H1 (cell line): ENCODE measurements at regions not wholly inside any gene's neighbourhood (a gene's known extent, or its start where the extent isn't known, plus 50 kb on each side); places are given as distances from the start of the nearest gene placed in this dataset.
A peak's percentile ranks its signal among the peaks of the same experiment; 100 is the strongest.

ENCODE experiments used
- CTCF ChIA-PET: fragments of 300-600 bp; sonication (Branson Sonifier 250); formaldehyde crosslinking; loops from one replicate; lab custom pipeline; 2021; ENCODE audit not compliant: partially characterized antibody; lab: Charles Lee
- POLR2A ChIA-PET: fragments of 300-600 bp; sonication (Branson Sonifier 250); formaldehyde crosslinking; loops from one replicate; lab custom pipeline; 2021; ENCODE audit warnings: inconsistent platforms; ENCODE audit not compliant: partially characterized antibody; lab: Charles Lee
- DNase-seq, 2 experiments: peaks; one replicate each; pipeline versions ENCODE4 v3.0.0 to v3.0.0-alpha.2; 2010 to 2022; ENCODE audit warnings: low spot score in 2 of 2, low read depth in 1 of 2, mixed read lengths in 1 of 2
- FAIRE-seq: peaks from 2 replicates; lab custom pipeline; 2011; peaks lifted over from hg19 to GRCh38; lab: Jason Lieb, UNC
- H2AFZ ChIP-seq: 2 replicates; pipeline ENCODE4 v1.8.1; 2012; ENCODE audit warnings: low read length, inconsistent platforms
- H2AK5ac ChIP-seq: 2 replicates; pipeline ENCODE4 v1.6.1; 2013; ENCODE audit warnings: low read depth, low read length
- H2BK120ac ChIP-seq: replicated peaks from 2 replicates; pipeline ENCODE3; 2013; ENCODE audit warnings: low read depth, low read length, inconsistent platforms
- H2BK12ac ChIP-seq: 2 replicates; pipeline ENCODE4 v1.6.1; 2013; ENCODE audit warnings: low read depth, low read length
- H2BK15ac ChIP-seq: 2 replicates; pipeline ENCODE4 v1.6.1; 2013; ENCODE audit warnings: low read length
- H2BK20ac ChIP-seq: 2 replicates; pipeline ENCODE4 v1.6.1; 2013; ENCODE audit warnings: low read length
- H2BK5ac ChIP-seq: 2 replicates; pipeline ENCODE4 v1.6.1; 2013; ENCODE audit warnings: low read depth, low read length
- H3K14ac ChIP-seq: 2 replicates; pipeline ENCODE4 v1.6.1; 2013; ENCODE audit warnings: inconsistent platforms; ENCODE audit not compliant: insufficient read length
- H3K18ac ChIP-seq: 2 replicates; pipeline ENCODE4 v1.6.1; 2013; ENCODE audit warnings: low read length; ENCODE audit errors: extremely low read depth
- H3K23ac ChIP-seq: 2 replicates; pipeline ENCODE4 v1.6.1; 2013; ENCODE audit warnings: inconsistent platforms; ENCODE audit not compliant: insufficient read length
- H3K23me2 ChIP-seq: 2 replicates; pipeline ENCODE4 v1.6.1; 2013; ENCODE audit warnings: low read depth, low read length
- H3K27ac ChIP-seq: 2 replicates; pipeline ENCODE4 v1.6.1; 2011; ENCODE audit warnings: low read depth, low read length, inconsistent platforms
- H3K27me3 ChIP-seq, 4 experiments: replicated peaks in 1 of 4; 1 replicate in 1 of 4; 2 replicates in 3 of 4; pipeline versions ENCODE4 v1.6.1 to v1.8.1; 2011 to 2013; ENCODE audit warnings: low read length in 3 of 4, mild to moderate bottlenecking in 3 of 4, inconsistent platforms in 2 of 4, mixed read lengths in 2 of 4, moderate library complexity in 1 of 4; ENCODE audit not compliant: control insufficient read depth in 3 of 4, insufficient read depth in 3 of 4; ENCODE audit errors: extremely low read depth in 1 of 4
- H3K36me3 ChIP-seq, 4 experiments: 2 replicates each; pipeline versions ENCODE4 v1.6.1 to v1.8.1; 2011 to 2013; ENCODE audit warnings: mild to moderate bottlenecking in 4 of 4, low read length in 3 of 4, moderate library complexity in 2 of 4, control low read depth in 1 of 4, inconsistent platforms in 1 of 4; ENCODE audit not compliant: insufficient read depth in 4 of 4, control insufficient read depth in 2 of 4
- H3K4ac ChIP-seq: replicated peaks from 2 replicates; pipeline ENCODE3; 2013; ENCODE audit warnings: low read length, low read depth, mixed read lengths, inconsistent platforms; ENCODE audit not compliant: insufficient read length
- H3K4me1 ChIP-seq, 4 experiments: replicated peaks in 1 of 4; 1 replicate in 1 of 4; 2 replicates in 3 of 4; pipeline versions ENCODE4 v1.6.1 to v1.8.1; 2011 to 2013; ENCODE audit warnings: low read length in 3 of 4, inconsistent platforms in 2 of 4, mixed read lengths in 1 of 4; ENCODE audit not compliant: insufficient read depth in 4 of 4, control insufficient read depth in 3 of 4
- H3K4me2 ChIP-seq, 2 experiments: 2 replicates each; pipeline versions ENCODE4 v1.6.1 to v1.8.1; 2011 to 2013; ENCODE audit warnings: low read depth in 2 of 2, low read length in 2 of 2, control low read depth in 1 of 2, inconsistent platforms in 1 of 2, mild to moderate bottlenecking in 1 of 2; ENCODE audit not compliant: insufficient read depth in 1 of 2
- H3K4me3 ChIP-seq, 4 experiments: fragments of 200-600, 300-600 bp in 1 of 4; sonication (generic), shearing (Covaris generic), sonication (Bioruptor Twin) in 1 of 4; 2 replicates each; pipeline versions ENCODE4 v1.5.1 to v1.8.1; 2011 to 2016; ENCODE audit warnings: low read length in 4 of 4, low read depth in 3 of 4, control low read depth in 2 of 4, inconsistent platforms in 2 of 4, mild to moderate bottlenecking in 2 of 4, mixed read lengths in 1 of 4, moderate library complexity in 1 of 4; ENCODE audit not compliant: insufficient read depth in 2 of 4; ENCODE audit errors: extremely low read depth in 1 of 4
- H3K56ac ChIP-seq: replicated peaks from 2 replicates; pipeline ENCODE3; 2013; ENCODE audit warnings: low read depth, mild to moderate bottlenecking, mixed read lengths, low read length, inconsistent platforms; ENCODE audit not compliant: insufficient read length
- H3K79me1 ChIP-seq: 2 replicates; pipeline ENCODE4 v1.6.1; 2013; ENCODE audit warnings: low read depth, low read length, control low read depth
- H3K79me2 ChIP-seq, 2 experiments: 2 replicates each; pipeline versions ENCODE4 v1.6.1 to v1.8.1; 2012 to 2013; ENCODE audit warnings: low read length in 2 of 2, mild to moderate bottlenecking in 2 of 2, inconsistent platforms in 1 of 2; ENCODE audit not compliant: insufficient read depth in 2 of 2, control insufficient read depth in 1 of 2
- H3K9ac ChIP-seq, 4 experiments: replicated peaks in 1 of 4; 1 replicate in 1 of 4; 2 replicates in 3 of 4; pipeline versions ENCODE4 v1.6.1 to v1.8.1; 2011 to 2013; ENCODE audit warnings: low read depth in 3 of 4, low read length in 3 of 4, control low read depth in 2 of 4, mild to moderate bottlenecking in 2 of 4, moderate library complexity in 2 of 4, inconsistent platforms in 1 of 4; ENCODE audit errors: extremely low read depth in 1 of 4
- H3K9me3 ChIP-seq, 2 experiments: 2 replicates each; pipeline versions ENCODE4 v1.6.1 to v1.8.1; 2012 to 2013; ENCODE audit warnings: mild to moderate bottlenecking in 2 of 2, moderate library complexity in 2 of 2, control low read depth in 1 of 2, inconsistent platforms in 1 of 2, low read depth in 1 of 2, low read length in 1 of 2, mixed read lengths in 1 of 2; ENCODE audit not compliant: insufficient read depth in 2 of 2
- H4K20me1 ChIP-seq, 2 experiments: replicated peaks in 1 of 2; 2 replicates each; pipeline versions ENCODE3 to v1.8.1; 2011 to 2013; ENCODE audit warnings: inconsistent platforms in 2 of 2, low read length in 2 of 2, mild to moderate bottlenecking in 1 of 2; ENCODE audit not compliant: insufficient read depth in 2 of 2, control insufficient read depth in 1 of 2
- H4K5ac ChIP-seq: 2 replicates; pipeline ENCODE4 v1.6.1; 2013; ENCODE audit warnings: low read length, low read depth, mixed read lengths, inconsistent platforms; ENCODE audit not compliant: insufficient read length
- H4K8ac ChIP-seq: 2 replicates; pipeline ENCODE4 v1.8.0; 2013; ENCODE audit warnings: mild to moderate bottlenecking, moderate library complexity, low read length, inconsistent platforms; ENCODE audit not compliant: insufficient read depth; ENCODE audit errors: extremely low read depth
- H4K91ac ChIP-seq: replicated peaks from 2 replicates; pipeline ENCODE3; 2013; ENCODE audit warnings: low read length, mixed read lengths, inconsistent platforms; ENCODE audit not compliant: insufficient read length
- MAFK ChIP-seq: IDR thresholded peaks from 2 replicates; pipeline ENCODE4 v1.6.1; 2012; ENCODE audit warnings: low read depth, mild to moderate bottlenecking, improper control_type of control experiment, low read length
- RXRA ChIP-seq: IDR thresholded peaks from 2 replicates; pipeline ENCODE4 v1.6.1; 2011; ENCODE audit warnings: low read depth, mild to moderate bottlenecking, low read length, moderate library complexity; ENCODE audit not compliant: insufficient read depth
- WGBS, 2 experiments: shearing (Covaris generic) in 1 of 2; methylation state at CpG; one replicate each; pipeline versions ENCODE4 v1.1.6 to v1.1.7; 2013 to 2015; ENCODE audit warnings: low lambda C conversion rate in 2 of 2, mixed read lengths in 2 of 2, inconsistent platforms in 1 of 2, low coverage in 1 of 2, missing lambda C conversion rate in 1 of 2; ENCODE audit not compliant: insufficient replicate concordance in 2 of 2, insufficient coverage in 1 of 2, insufficient read length in 1 of 2; ENCODE audit errors: extremely low coverage in 1 of 2, missing lambda C conversion rate in 1 of 2; 5-methylcytosine and 5-hydroxymethylcytosine counted together

DNA sequence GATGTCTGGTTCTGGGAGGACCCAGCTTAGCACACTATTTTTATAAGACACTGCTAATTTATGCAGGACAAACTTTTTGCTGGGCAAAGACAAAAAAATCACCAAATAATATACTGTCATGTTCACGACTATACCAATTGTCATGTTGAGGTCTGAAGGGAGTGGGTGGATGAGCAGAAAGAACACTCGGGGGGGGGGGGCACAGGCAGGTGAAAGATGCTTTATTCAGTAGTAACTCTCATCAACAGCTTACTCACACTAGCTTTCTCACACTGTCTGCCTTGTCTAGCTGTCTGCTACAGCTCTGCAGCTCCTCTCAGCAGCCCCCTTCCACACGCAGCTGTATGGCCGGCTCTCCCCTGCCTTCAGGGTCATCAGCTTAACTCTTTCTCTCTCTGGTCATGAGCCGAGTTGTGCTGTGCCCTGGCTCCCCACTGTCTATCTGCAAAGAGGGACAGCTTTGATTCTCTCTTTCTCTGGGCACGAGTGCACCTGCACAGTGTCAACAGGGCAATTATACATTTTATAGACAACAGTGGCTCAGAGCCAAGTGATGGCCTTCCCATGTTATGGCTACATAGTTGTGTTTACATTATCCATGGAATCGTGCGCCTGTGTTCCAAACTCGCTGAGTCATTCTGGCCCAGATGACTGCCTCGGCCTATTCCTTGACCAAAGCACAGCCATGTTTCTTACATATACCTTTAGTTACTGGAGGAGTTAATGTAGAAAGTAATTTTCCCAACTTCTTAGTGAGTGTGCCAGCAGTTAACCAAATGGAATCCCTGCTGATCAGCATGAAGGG is 187.7 kb upstream of the PRSS16 start:
- WGBS, 2 experiments: 82% methylated on average over 10 of the region's 10 CpGs; no CpG with 5 or more reads in 1 of the 2 experiments
- H2BK15ac ChIP-seq: no peak overlapping the region
- H3K4me2 ChIP-seq: no peak overlapping the region
- H2BK5ac ChIP-seq: no peak overlapping the region
- H3K27me3 ChIP-seq: no peaks in the 10 kb centered on the region
- no peak overlapping the region for H3K14ac ChIP-seq
- ChIA-PET CTCF (interaction anchor here (0.6 to 1.5 kb wide), 6 partner anchors 8 to 372 kb away, joined by 3 to 6 read pairs (median 3); no protein-coding TSS in a partner anchor), POLR2A (interaction anchor here (0.6 to 1.0 kb wide), 4 partner anchors 73 to 770 kb away, joined by 3 read pairs; a partner anchor contains a TSS)
- H3K23ac ChIP-seq: no peak overlapping the region
- no peak overlapping the region for H2BK20ac ChIP-seq
- H4K20me1 ChIP-seq: no peaks in the 10 kb centered on the region
- no peaks in the 10 kb centered on the region for H3K36me3 ChIP-seq
- H3K9me3 ChIP-seq: no peaks in the 10 kb centered on the region
- peaks cover 2% of the 10 kb centered on the region; the same call in 1 of the 2 replicates for H3K23me2 ChIP-seq
- H3K79me2 ChIP-seq: no peaks in the 10 kb centered on the region
- no peak overlapping the region for H4K91ac ChIP-seq
- no peak overlapping the region for H3K4me3 ChIP-seq
- H4K5ac ChIP-seq: no peak overlapping the region
- H4K8ac ChIP-seq: no peak overlapping the region
- no peak overlapping the region for H3K27ac ChIP-seq
- H2BK120ac ChIP-seq: no peak overlapping the region
- H3K9ac ChIP-seq: no peak overlapping the region
- DNase-seq (no peak), FAIRE-seq (no peak)
- no peak overlapping the region for H2BK12ac ChIP-seq
- no peak overlapping the region for H2AK5ac ChIP-seq
- no peak overlapping the region for H3K56ac ChIP-seq
- no peak overlapping the region for H3K18ac ChIP-seq
- H2AFZ ChIP-seq: peak overlapping the region; percentile 79
- H3K4me1 ChIP-seq: peaks cover 0 to 3% (median 0%) of the 10 kb centered on the region in 4 experiments; a peak in 1 of 7 replicates
- no peak overlapping the region for H3K4ac ChIP-seq
- TF ChIP-seq MAFK: peak; percentile 17; the same call in 1 of the 2 replicates
- TF ChIP-seq RXRA: no peak
- no peaks in the 10 kb centered on the region for H3K79me1 ChIP-seq
